IMR-90 (cell line): ENCODE measurements at regions not wholly inside any gene's neighbourhood (a gene's known extent, or its start where the extent isn't known, plus 50 kb on each side); places are given as distances from the start of the nearest gene placed in this dataset.

Experiments used
- ATAC-seq: fragments of 200-7000 bp; cut with Tn5 transposase; 2 replicates; pipeline ENCODE4 v1.9.1; 2020; ENCODE audit warnings: low read depth, mild to moderate bottlenecking, moderate library complexity
- BruUV-seq: library from RNA; stranded (reverse); fragments of 400-500 nt; replicated peaks from 2 replicates; lab custom pipeline; 2021; lab: Mats Ljungman, UMichigan
- CTCF ChIA-PET: fragments of 300-600 bp; formaldehyde crosslinking; extraction: SDS; loops from one replicate; lab custom pipeline; 2021; ENCODE audit warnings: antibody characterized with exemption; lab: Yijun Ruan, JAX
- POLR2A ChIA-PET: fragments of 300-600 bp; sonication (Branson Sonifier 250); formaldehyde crosslinking; loops from one replicate; lab custom pipeline; 2022; ENCODE audit warnings: antibody characterized with exemption; ENCODE audit not compliant: unreplicated experiment; lab: Charles Lee
- DNase-seq: peaks from one replicate; pipeline ENCODE4 v3.0.0; 2013
- H2AFZ ChIP-seq: replicated peaks from 2 replicates; pipeline ENCODE3; 2013; ENCODE audit warnings: low read length, mild to moderate bottlenecking; ENCODE audit not compliant: poor library complexity
- H2AK5ac ChIP-seq: 2 replicates; pipeline ENCODE4 v1.6.1; 2013; ENCODE audit warnings: low read depth, low read length, inconsistent platforms
- H2AK9ac ChIP-seq: replicated peaks from 2 replicates; pipeline ENCODE3; 2013; ENCODE audit warnings: mild to moderate bottlenecking, low read depth, low read length, moderate library complexity; ENCODE audit not compliant: poor library complexity
- H2BK120ac ChIP-seq: 2 replicates; pipeline ENCODE4 v1.6.1; 2013; ENCODE audit warnings: low read depth, low read length, inconsistent platforms
- H2BK15ac ChIP-seq: 3 replicates; pipeline ENCODE4 v1.6.1; 2013; ENCODE audit warnings: low read depth, low read length, inconsistent platforms
- H2BK20ac ChIP-seq: 2 replicates; pipeline ENCODE4 v1.6.1; 2013; ENCODE audit warnings: low read depth, mild to moderate bottlenecking, inconsistent platforms, low read length, moderate library complexity
- H2BK5ac ChIP-seq: 2 replicates; pipeline ENCODE4 v1.6.1; 2013; ENCODE audit warnings: mild to moderate bottlenecking, low read depth, low read length, inconsistent platforms; ENCODE audit not compliant: poor library complexity, severe bottlenecking
- H3K14ac ChIP-seq: replicated peaks from 2 replicates; pipeline ENCODE4 v1.6.1; 2013; ENCODE audit warnings: low read depth, low read length, inconsistent platforms
- H3K18ac ChIP-seq: 2 replicates; pipeline ENCODE4 v1.6.1; 2013; ENCODE audit warnings: low read depth, low read length, control low read depth
- H3K23ac ChIP-seq: 2 replicates; pipeline ENCODE4 v1.6.1; 2013; ENCODE audit warnings: low read depth, low read length, inconsistent platforms
- H3K27ac ChIP-seq: 2 replicates; pipeline ENCODE4 v1.5.1; 2013; ENCODE audit warnings: mild to moderate bottlenecking, control low read depth, low read length; ENCODE audit not compliant: insufficient read depth
- H3K27me3 ChIP-seq: 2 replicates; pipeline ENCODE4 v1.6.1; 2013; ENCODE audit warnings: low read length; ENCODE audit not compliant: control insufficient read depth, insufficient read depth
- H3K36me3 ChIP-seq: 2 replicates; pipeline ENCODE4 v1.6.1; 2013; ENCODE audit warnings: low read length, mixed read lengths; ENCODE audit not compliant: control insufficient read depth, insufficient read depth
- H3K4ac ChIP-seq: 2 replicates; pipeline ENCODE4 v1.6.1; 2013; ENCODE audit warnings: low read depth, low read length, inconsistent platforms
- H3K4me1 ChIP-seq: 2 replicates; pipeline ENCODE4 v1.6.1; 2013; ENCODE audit warnings: low read length, mixed read lengths; ENCODE audit not compliant: control insufficient read depth, insufficient read depth
- H3K4me2 ChIP-seq: 2 replicates; pipeline ENCODE4 v1.6.1; 2013; ENCODE audit warnings: low read depth, mild to moderate bottlenecking, control low read depth, low read length, moderate library complexity
- H3K4me3 ChIP-seq: 2 replicates; pipeline ENCODE4 v1.5.1; 2013; ENCODE audit warnings: low read depth, mild to moderate bottlenecking, control low read depth, low read length, moderate library complexity; ENCODE audit not compliant: insufficient read depth
- H3K56ac ChIP-seq: 2 replicates; pipeline ENCODE4 v1.6.1; 2013; ENCODE audit warnings: low read length, inconsistent platforms; ENCODE audit not compliant: insufficient read depth; ENCODE audit errors: extremely low read depth
- H3K79me1 ChIP-seq, 2 experiments: 2 replicates each; pipeline ENCODE4 v1.6.1; 2013; ENCODE audit warnings: low read length in 2 of 2, inconsistent platforms in 1 of 2, low read depth in 1 of 2
- H3K9ac ChIP-seq: 2 replicates; pipeline ENCODE4 v1.6.1; 2013; ENCODE audit warnings: low read depth, low read length, control low read depth
- H3K9me1 ChIP-seq: 2 replicates; pipeline ENCODE4 v1.6.1; 2013; ENCODE audit warnings: low read length, inconsistent platforms; ENCODE audit not compliant: insufficient read depth
- H3K9me3 ChIP-seq: 2 replicates; pipeline ENCODE4 v1.6.1; 2013; ENCODE audit warnings: low read length; ENCODE audit not compliant: control insufficient read depth, insufficient read depth
- H4K20me1 ChIP-seq: 2 replicates; pipeline ENCODE4 v1.6.1; 2013; ENCODE audit warnings: low read length, inconsistent platforms; ENCODE audit not compliant: insufficient read depth
- H4K5ac ChIP-seq: 2 replicates; pipeline ENCODE4 v1.6.1; 2013; ENCODE audit warnings: mild to moderate bottlenecking, low read depth, low read length, control low read depth
- H4K8ac ChIP-seq, 2 experiments: 2 replicates each; pipeline ENCODE4 v1.6.1; 2013; ENCODE audit warnings: low read depth in 2 of 2, low read length in 2 of 2, control low read depth in 1 of 2, inconsistent platforms in 1 of 2
- H4K91ac ChIP-seq: 2 replicates; pipeline ENCODE4 v1.6.1; 2013; ENCODE audit warnings: low read depth, low read length, inconsistent platforms; ENCODE audit not compliant: insufficient read depth
- POLR2A ChIP-seq: IDR thresholded peaks from 2 replicates; pipeline ENCODE4 v1.6.1; 2012; ENCODE audit warnings: mild to moderate bottlenecking, low read depth, low read length
- SMC3 ChIP-seq: fragments of 150-350 bp; IDR thresholded peaks from 2 replicates; pipeline ENCODE4 v1.6.1; 2016; ENCODE audit warnings: low read depth, mild to moderate bottlenecking, antibody characterized with exemption, low read length, moderate library complexity
- WGBS, 2 experiments: methylation state at CpG; one replicate each; pipeline versions ENCODE4 v1.1.5 to v1.1.7; 2013; ENCODE audit warnings: missing lambda C conversion rate in 2 of 2; ENCODE audit not compliant: insufficient read length in 1 of 2; ENCODE audit errors: extremely low coverage in 2 of 2; 5-methylcytosine and 5-hydroxymethylcytosine counted together
- dilution Hi-C: fragments of 300-500 bp; cut with HindIII; formaldehyde crosslinking; loops from one replicate; pipeline ENCODE4 v1.14.3; 2018; ENCODE audit warnings: low sequenced_read_pairs; ENCODE audit not compliant: unreplicated experiment
- in situ Hi-C: fragments of 300-500 bp; cut with MboI; formaldehyde crosslinking; loops from 3 replicates; pipeline ENCODE4 v1.14.3; 2019; ENCODE audit warnings: low sequenced_read_pairs, inconsistent platforms, mixed read lengths
- intact Hi-C: fragments of 100-400 bp; cut with micrococcal nuclease; formaldehyde crosslinking; loops from 2 replicates; pipeline ENCODE4 v1.10.0; 2022

DNA sequence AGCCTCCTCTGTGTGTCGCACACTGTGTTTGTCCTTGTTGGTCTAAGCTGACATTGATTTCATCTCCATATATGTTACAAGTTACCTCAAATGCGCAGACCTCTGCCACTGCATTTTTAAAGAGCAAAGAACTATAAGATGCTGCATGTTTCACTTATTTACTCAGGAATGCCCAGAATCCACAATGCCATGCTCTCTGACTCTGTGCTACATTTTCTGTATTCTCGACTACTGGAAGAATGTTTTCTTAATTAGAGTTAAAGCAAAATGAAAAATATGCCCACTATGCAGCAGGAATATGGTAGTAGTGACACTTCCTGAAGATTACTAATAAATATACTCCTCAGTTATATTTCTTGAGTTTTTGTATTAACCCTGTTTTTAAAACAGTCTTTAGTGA, 296.4 kb downstream of the HACE1 start:
- Histone ChIP-seq H3K4me2 (no peak overlapping the region), H3K9ac (no peak overlapping the region), H3K9me1 (no peaks in the 10 kb centered on the region), H4K91ac (no peak overlapping the region), H3K79me1 (no peaks in the 10 kb centered on the region), H2AK9ac (no peak overlapping the region), H3K4me3 (no peak overlapping the region), H3K4me1 (no peaks in the 10 kb centered on the region), H2BK15ac (no peak overlapping the region), H3K14ac (no peak overlapping the region), H3K4ac (no peak overlapping the region), H4K20me1 (no peaks in the 10 kb centered on the region), H2BK20ac (no peak overlapping the region), H4K8ac (no peak overlapping the region), H4K5ac (no peak overlapping the region), H2BK5ac (no peak overlapping the region), H3K36me3 (no peaks in the 10 kb centered on the region), H2AK5ac (no peak overlapping the region), H3K56ac (no peak overlapping the region), H2BK120ac (no peak overlapping the region), H3K18ac (no peak overlapping the region), H3K27ac (no peak overlapping the region), H2AFZ (no peak overlapping the region), H3K27me3 (no peaks in the 10 kb centered on the region), H3K9me3 (no peaks in the 10 kb centered on the region), H3K23ac (no peak overlapping the region)
- dilution Hi-C loops (no loop called here), in situ Hi-C loops (no loop called here), intact Hi-C loops (no loop called here)
- 50% methylated on average over 1 of the region's 3 CpGs; no CpG with 5 or more reads in 1 of the 2 experiments for WGBS, 2 experiments
- ChIA-PET POLR2A (no interaction called here), CTCF (no interaction called here)
- ATAC-seq (no peak), DNase-seq (no peak)
- BruUV-seq = no TSS peak
- TF ChIP-seq SMC3 = no peak
- TF ChIP-seq POLR2A = no peak
